Epithelial cell of proximal tubule (primary cell): ENCODE measurements at regions not wholly inside any gene's neighbourhood (a gene's known extent, or its start where the extent isn't known, plus 50 kb on each side); places are given as distances from the start of the nearest gene placed in this dataset.
"Not testable (repeated sequence)": the region's sequence is repeated elsewhere in the genome, so short reads cannot be mapped to it uniquely, and the experiment has no call there.

Source experiments
- DNase-seq: peaks from one replicate; pipeline ENCODE4 v3.0.0-alpha.2; 2011; ENCODE audit warnings: low read depth
- H3K4me3 ChIP-seq: 2 replicates; pipeline ENCODE4 v1.5.1; 2011; ENCODE audit warnings: low read depth, mild to moderate bottlenecking, low read length
- TF ChIP-seq, protein P1 (sequence below): conservative IDR thresholded peaks from 2 replicates; pipeline ENCODE4 v1.5.1; 2012; ENCODE audit warnings: low read depth, mild to moderate bottlenecking, low read length

- H3K4me3 ChIP-seq: no peak overlapping the region
- TF ChIP-seq, protein P1, sequence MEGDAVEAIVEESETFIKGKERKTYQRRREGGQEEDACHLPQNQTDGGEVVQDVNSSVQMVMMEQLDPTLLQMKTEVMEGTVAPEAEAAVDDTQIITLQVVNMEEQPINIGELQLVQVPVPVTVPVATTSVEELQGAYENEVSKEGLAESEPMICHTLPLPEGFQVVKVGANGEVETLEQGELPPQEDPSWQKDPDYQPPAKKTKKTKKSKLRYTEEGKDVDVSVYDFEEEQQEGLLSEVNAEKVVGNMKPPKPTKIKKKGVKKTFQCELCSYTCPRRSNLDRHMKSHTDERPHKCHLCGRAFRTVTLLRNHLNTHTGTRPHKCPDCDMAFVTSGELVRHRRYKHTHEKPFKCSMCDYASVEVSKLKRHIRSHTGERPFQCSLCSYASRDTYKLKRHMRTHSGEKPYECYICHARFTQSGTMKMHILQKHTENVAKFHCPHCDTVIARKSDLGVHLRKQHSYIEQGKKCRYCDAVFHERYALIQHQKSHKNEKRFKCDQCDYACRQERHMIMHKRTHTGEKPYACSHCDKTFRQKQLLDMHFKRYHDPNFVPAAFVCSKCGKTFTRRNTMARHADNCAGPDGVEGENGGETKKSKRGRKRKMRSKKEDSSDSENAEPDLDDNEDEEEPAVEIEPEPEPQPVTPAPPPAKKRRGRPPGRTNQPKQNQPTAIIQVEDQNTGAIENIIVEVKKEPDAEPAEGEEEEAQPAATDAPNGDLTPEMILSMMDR: no peak
- no peak for DNase-seq
Observed at GRCh38 chr5:2153802-2154201, 271.1 kb upstream of the IRX4 start.

GRCh38 chr5:2153350-2153749, 270.6 kb upstream of the IRX4 start:
- no peak for DNase-seq
- H3K4me3 ChIP-seq: no peak overlapping the region
- TF ChIP-seq, protein P1: no peak

DNA sequence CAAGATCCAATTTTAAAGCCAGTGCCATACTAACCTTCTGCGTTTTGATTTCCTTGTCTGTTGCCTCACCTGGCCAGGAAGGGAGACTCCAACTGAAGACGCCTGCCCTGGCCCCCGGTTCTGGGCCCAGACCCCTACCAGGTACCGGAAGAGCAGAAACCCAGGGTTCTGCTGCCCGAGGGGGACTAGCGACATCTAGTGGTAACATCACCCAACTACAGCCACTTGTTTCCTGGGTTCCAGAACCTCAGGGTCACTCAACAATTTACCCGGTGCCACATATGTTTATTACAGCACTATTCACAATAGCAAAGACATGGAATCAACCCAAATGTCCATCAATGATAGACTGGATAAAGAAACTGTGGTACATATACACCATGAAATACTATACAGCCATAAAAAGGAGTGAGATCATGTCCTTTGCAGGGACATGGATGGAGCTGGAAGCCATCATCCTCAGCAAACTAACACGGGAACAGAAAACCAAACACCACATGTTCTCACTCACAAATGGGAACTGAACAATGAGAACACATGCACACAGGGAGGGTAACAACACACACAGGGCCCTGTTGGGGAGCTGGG, 268.7 kb upstream of the IRX4 start:
- TF ChIP-seq, protein P1: peak; percentile 45
- DNase-seq, H3K4me3 ChIP-seq: not testable (repeated sequence)

DNA sequence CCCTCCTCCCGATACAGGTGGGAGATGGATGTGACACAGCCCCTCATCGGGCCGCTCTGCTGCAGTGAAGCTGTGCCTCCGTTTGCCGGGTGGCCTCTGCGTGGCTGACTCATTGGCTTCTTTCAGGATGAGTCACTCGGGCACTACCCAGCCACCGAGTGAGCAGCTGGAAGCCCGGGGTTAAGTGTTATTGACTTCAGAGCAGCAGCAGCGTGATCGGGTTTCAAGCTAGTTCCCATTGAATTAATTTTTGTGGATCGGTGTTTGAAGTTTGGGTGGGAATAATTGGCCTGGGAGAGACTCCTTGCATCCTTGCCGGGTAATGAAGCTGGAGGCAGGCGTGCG, 266.4 kb upstream of the IRX4 start:
- H3K4me3 ChIP-seq: no peak overlapping the region
- TF ChIP-seq, protein P1: no peak
- no peak for DNase-seq

DNA sequence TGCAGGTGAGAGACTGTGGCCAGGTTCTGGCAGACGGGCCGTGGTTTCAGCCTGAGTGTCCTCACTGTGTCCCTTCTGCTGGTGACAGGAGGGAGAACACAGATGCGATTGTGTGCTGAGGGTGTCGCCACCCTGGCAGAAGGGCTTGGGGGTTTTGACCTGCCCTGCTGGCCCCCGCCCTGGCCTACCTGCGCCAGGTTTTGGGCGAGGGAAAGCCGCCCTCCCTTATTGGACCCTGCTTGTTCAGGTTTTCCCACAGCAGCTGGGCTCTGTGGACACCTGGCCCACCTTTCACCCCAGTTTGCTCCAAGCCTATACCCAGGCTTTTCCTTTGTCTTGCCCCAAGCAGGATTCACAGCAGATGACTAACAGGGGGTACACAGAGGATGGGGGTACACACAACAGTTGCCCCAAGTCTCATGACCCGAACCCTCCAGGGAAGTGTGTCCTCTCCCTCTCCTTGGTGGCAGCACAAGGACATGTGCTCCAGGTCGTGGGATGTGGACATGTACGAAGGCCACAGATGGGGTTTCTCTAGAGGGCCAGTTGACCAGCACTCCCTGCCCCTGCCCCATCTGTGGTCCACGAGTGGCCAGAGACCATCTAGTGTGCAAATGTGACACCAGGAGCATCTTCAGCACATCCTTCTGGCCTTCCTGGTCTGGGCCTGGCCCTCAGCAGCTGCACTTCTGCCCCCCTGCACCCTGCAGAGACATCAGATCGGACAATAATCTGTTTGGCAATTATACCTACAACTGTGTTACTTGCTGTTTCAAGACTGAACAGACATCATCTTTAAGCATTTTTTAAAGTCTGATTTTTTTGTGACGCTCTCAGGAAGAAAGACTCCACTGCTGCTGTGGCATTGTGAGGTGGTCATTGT, 265.8 kb upstream of the IRX4 start:
- TF ChIP-seq, protein P1: no peak
- no peak overlapping the region for H3K4me3 ChIP-seq
- DNase-seq: no peak

- no peak for DNase-seq
- H3K4me3 ChIP-seq: no peak overlapping the region
- TF ChIP-seq, protein P1: no peak
Observed at GRCh38 chr5:2147504-2148311, 265.0 kb upstream of the IRX4 start.
